ENCODE measurements at regions not wholly inside any gene's neighbourhood (a gene's known extent, or its start where the extent isn't known, plus 50 kb on each side); places are given as distances from the start of the nearest gene placed in this dataset.

- no peak for TF ChIP-seq CTCF (conservative IDR thresholded peaks at IDR 0.05 in 1 of 2, IDR thresholded peaks at IDR 0.05 in 1 of 2; ENCODE audit: low read depth in 1 of 2, low read length in 2 of 2)
- TF ChIP-seq EZH2 (IDR thresholded peaks at IDR 0.05; ENCODE audit: low read length, missing control alignments), result no peak
Observed at GRCh38 chr5:3288325-3288724, 307.3 kb upstream of the IRX1 start.
